ENCODE measurements at regions not wholly inside any gene's neighbourhood (a gene's known extent, or its start where the extent isn't known, plus 50 kb on each side); places are given as distances from the start of the nearest gene placed in this dataset.

DNA sequence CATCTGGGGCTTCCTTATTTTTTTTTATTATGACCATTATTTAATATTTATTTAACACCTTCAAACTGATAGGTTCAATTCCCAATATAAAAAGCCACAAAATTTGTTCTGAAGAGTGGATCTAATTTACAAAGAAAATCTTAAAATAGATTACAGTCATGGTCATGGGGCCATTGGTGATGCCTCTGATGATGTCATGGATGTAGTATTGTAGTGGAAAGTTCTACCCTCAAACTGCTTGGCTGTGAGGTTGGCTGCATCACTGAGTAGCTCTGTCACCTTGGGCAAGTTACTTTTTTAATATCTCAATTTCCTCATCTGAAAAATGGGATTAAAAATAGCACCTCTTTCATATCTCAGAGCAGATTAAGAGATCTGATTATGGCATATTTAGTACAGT is 128.5 kb downstream of the DKK1 start:
- TF ChIP-seq, protein P1, sequence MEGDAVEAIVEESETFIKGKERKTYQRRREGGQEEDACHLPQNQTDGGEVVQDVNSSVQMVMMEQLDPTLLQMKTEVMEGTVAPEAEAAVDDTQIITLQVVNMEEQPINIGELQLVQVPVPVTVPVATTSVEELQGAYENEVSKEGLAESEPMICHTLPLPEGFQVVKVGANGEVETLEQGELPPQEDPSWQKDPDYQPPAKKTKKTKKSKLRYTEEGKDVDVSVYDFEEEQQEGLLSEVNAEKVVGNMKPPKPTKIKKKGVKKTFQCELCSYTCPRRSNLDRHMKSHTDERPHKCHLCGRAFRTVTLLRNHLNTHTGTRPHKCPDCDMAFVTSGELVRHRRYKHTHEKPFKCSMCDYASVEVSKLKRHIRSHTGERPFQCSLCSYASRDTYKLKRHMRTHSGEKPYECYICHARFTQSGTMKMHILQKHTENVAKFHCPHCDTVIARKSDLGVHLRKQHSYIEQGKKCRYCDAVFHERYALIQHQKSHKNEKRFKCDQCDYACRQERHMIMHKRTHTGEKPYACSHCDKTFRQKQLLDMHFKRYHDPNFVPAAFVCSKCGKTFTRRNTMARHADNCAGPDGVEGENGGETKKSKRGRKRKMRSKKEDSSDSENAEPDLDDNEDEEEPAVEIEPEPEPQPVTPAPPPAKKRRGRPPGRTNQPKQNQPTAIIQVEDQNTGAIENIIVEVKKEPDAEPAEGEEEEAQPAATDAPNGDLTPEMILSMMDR (IDR thresholded peaks at IDR 0.05; ENCODE audit: extremely low read depth in 1 of 2, insufficient read depth in 1 of 2, low read depth in 1 of 2, low read length in 2 of 2): no peak
- TF ChIP-seq MYC (IDR thresholded peaks at IDR 0.05; ENCODE audit: low read depth, low read length): no peak
- TF ChIP-seq EZH2 (IDR thresholded peaks at IDR 0.05; ENCODE audit: borderline replicate concordance, low read depth, low read length, severe bottlenecking): no peak
